Tibial nerve (tissue), 4 donors: ENCODE measurements at regions not wholly inside any gene's neighbourhood (a gene's known extent, or its start where the extent isn't known, plus 50 kb on each side); places are given as distances from the start of the nearest gene placed in this dataset.

Source experiments
- EP300 ChIP-seq, 2 donors: sonication (generic); formaldehyde crosslinking; IDR thresholded peaks; one replicate each; pipeline ENCODE4 v1.6.1; 2017; ENCODE audit warnings: antibody characterized with exemption in 2 of 2, mild to moderate bottlenecking in 1 of 2
- POLR2A ChIP-seq, 2 donors: fragments of 450-650 bp; IDR thresholded peaks; one replicate each; pipeline ENCODE4 v1.6.1; 2017; ENCODE audit warnings: antibody characterized with exemption in 2 of 2, mild to moderate bottlenecking in 2 of 2, moderate library complexity in 2 of 2
- TF ChIP-seq, protein P1 (sequence below), 5 experiments: fragments of 200-600 bp in 3 of 5; fragments of 450-650 bp in 2 of 5; sonication (generic) in 3 of 5; IDR thresholded peaks; one replicate each; pipeline ENCODE4 v1.5.1; 2016 to 2019; ENCODE audit warnings: antibody characterized with exemption in 5 of 5, mild to moderate bottlenecking in 3 of 5, moderate library complexity in 2 of 5

DNA sequence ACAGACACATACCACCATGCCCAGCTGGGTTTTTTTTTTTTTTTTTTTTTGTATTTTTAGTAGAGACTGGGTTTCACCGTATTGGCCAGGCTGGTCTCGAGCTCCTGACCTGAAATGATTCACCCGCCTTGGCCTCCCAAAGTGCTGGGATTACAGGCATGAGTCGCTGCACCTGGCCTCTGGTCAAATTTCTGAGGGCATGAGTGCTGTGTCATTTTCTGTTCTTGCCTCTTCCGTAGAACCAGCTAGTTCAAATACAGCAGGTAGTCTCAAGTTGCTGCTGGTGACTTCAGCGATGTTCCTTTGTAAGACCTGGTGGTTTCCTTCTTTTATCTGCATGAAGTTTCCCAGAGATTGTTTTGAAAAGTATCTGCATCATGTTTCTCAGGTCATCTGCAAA is 134.8 kb upstream of the SHH start:
- TF ChIP-seq, protein P1, sequence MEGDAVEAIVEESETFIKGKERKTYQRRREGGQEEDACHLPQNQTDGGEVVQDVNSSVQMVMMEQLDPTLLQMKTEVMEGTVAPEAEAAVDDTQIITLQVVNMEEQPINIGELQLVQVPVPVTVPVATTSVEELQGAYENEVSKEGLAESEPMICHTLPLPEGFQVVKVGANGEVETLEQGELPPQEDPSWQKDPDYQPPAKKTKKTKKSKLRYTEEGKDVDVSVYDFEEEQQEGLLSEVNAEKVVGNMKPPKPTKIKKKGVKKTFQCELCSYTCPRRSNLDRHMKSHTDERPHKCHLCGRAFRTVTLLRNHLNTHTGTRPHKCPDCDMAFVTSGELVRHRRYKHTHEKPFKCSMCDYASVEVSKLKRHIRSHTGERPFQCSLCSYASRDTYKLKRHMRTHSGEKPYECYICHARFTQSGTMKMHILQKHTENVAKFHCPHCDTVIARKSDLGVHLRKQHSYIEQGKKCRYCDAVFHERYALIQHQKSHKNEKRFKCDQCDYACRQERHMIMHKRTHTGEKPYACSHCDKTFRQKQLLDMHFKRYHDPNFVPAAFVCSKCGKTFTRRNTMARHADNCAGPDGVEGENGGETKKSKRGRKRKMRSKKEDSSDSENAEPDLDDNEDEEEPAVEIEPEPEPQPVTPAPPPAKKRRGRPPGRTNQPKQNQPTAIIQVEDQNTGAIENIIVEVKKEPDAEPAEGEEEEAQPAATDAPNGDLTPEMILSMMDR (IDR thresholded peaks at IDR 0.05), result no peak
- TF ChIP-seq POLR2A (IDR thresholded peaks at IDR 0.05) (no peak), EP300 (IDR thresholded peaks at IDR 0.05) (no peak)
